K562 (cell line): ENCODE measurements at regions not wholly inside any gene's neighbourhood (a gene's known extent, or its start where the extent isn't known, plus 50 kb on each side); places are given as distances from the start of the nearest gene placed in this dataset.
A peak's percentile ranks its signal among the peaks of the same experiment; 100 is the strongest.

Experiments used
- CHD2 ChIP-seq: IDR thresholded peaks from 2 replicates; pipeline ENCODE4 v1.6.1; 2011; ENCODE audit warnings: low read depth, low read length
- ELK1 ChIP-seq: sonication (generic); formaldehyde crosslinking; IDR thresholded peaks from 2 replicates; pipeline ENCODE4 v1.8.1; 2022; ENCODE audit warnings: missing genetic modification reagents
- JUN ChIP-seq, 2 experiments: sonication (generic) in 1 of 2; formaldehyde crosslinking in 1 of 2; IDR thresholded peaks; 2 replicates each; pipeline versions ENCODE4 v1.6.1 to v1.8.0; 2012 to 2022; ENCODE audit warnings: borderline replicate concordance in 2 of 2, mild to moderate bottlenecking in 2 of 2, improper control_type of control experiment in 1 of 2, low read depth in 1 of 2, low read length in 1 of 2, missing genetic modification reagents in 1 of 2
- NR3C1 ChIP-seq: sonication (generic); formaldehyde crosslinking; IDR thresholded peaks from 2 replicates; pipeline ENCODE4 v1.8.1; 2022; ENCODE audit warnings: missing genetic modification reagents
- SMC3 ChIP-seq: conservative IDR thresholded peaks from 2 replicates; pipeline ENCODE4 v1.6.1; 2011; ENCODE audit warnings: low read depth, low read length, improper control_type of control experiment; ENCODE audit not compliant: insufficient read depth
- TCF7 ChIP-seq: sonication (generic); IDR thresholded peaks from 2 replicates; pipeline ENCODE4 v1.6.1; 2016; ENCODE audit warnings: antibody characterized with exemption, borderline replicate concordance
- XRCC5 ChIP-seq: fragments of 200-400 bp; formaldehyde crosslinking; IDR thresholded peaks from 2 replicates; pipeline ENCODE4 v1.6.1; 2017; ENCODE audit warnings: low read depth, mild to moderate bottlenecking, low read length
- ZNF282 ChIP-seq: sonication (generic); formaldehyde crosslinking; IDR thresholded peaks from 2 replicates; pipeline ENCODE4 v1.8.1; 2023; ENCODE audit warnings: missing genetic modification reagents
- ZNF316 ChIP-seq: fragments of 450-650 bp; IDR thresholded peaks from 2 replicates; pipeline ENCODE4 v1.6.1; 2016
- TF ChIP-seq, protein P1 (sequence below): sonication (generic); formaldehyde crosslinking; IDR thresholded peaks from 2 replicates; pipeline ENCODE4 v1.8.1; 2023; ENCODE audit warnings: mild to moderate bottlenecking, missing genetic modification reagents, moderate library complexity

DNA sequence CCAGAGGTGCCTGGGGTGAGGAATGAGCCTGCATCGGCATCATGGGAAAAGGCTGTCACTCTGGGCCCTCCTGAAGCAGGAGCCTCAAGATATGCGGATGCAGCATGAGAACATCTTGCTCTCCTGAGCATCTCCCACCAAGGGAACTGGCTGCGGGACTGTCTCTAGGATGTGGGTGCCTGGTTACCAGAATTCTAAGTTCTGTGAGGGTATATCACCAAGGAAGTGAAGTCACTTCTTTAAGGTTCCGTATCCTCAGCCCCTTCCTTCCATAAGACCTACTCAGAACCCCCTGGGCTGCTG is 86.9 kb downstream of the GGTLC2 start (continued):
- no peak for TF ChIP-seq TCF7
- no peak for TF ChIP-seq CHD2
- no peak for TF ChIP-seq XRCC5
- TF ChIP-seq, protein P1, sequence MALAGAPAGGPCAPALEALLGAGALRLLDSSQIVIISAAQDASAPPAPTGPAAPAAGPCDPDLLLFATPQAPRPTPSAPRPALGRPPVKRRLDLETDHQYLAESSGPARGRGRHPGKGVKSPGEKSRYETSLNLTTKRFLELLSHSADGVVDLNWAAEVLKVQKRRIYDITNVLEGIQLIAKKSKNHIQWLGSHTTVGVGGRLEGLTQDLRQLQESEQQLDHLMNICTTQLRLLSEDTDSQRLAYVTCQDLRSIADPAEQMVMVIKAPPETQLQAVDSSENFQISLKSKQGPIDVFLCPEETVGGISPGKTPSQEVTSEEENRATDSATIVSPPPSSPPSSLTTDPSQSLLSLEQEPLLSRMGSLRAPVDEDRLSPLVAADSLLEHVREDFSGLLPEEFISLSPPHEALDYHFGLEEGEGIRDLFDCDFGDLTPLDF (CRISPR knock-in tag): peak; percentile 58; the same call in 1 of the 2 replicates
- peak; percentile 79 for TF ChIP-seq NR3C1 (CRISPR knock-in tag)
- no peak for TF ChIP-seq ZNF316
- 0 out of 2 replicates have a peak, but pooled peaks have one; percentile 39 for TF ChIP-seq ELK1 (CRISPR knock-in tag)
- no peak for TF ChIP-seq JUN (IDR thresholded peaks at IDR 0.05; ENCODE audit: borderline replicate concordance, low read depth, low read length)
- TF ChIP-seq JUN (CRISPR knock-in tag; IDR thresholded peaks at IDR 0.05; ENCODE audit: borderline replicate concordance): 0 out of 2 replicates have a peak, but pooled peaks have one; percentile 14
- no peak for TF ChIP-seq SMC3
- TF ChIP-seq ZNF282 (CRISPR knock-in tag): peak; percentile 71; the same call in 1 of the 2 replicates
